HG03097 (cell line): ENCODE measurements at regions not wholly inside any gene's neighbourhood (a gene's known extent, or its start where the extent isn't known, plus 50 kb on each side); places are given as distances from the start of the nearest gene placed in this dataset.
"Not testable (repeated sequence)": the region's sequence is repeated elsewhere in the genome, so short reads cannot be mapped to it uniquely, and the experiment has no call there.

Source experiments
- ATAC-seq: cut with Tn5 transposase; IDR thresholded peaks from one replicate; pipeline ENCODE4 v1.9.1; 2021; ENCODE audit not compliant: unreplicated experiment, low FRiP score

GRCh38 chr9:41367301-41367700 lies 178.2 kb upstream of the ZNG1F start:
- not testable (repeated sequence) for ATAC-seq

- ATAC-seq, result not testable (repeated sequence)
Observed at GRCh38 chr9:41361790-41362189, 172.7 kb upstream of the ZNG1F start.

- not testable (repeated sequence) for ATAC-seq
Observed at GRCh38 chr9:41359116-41359515, 170.0 kb upstream of the ZNG1F start.

- ATAC-seq, result not testable (repeated sequence)
Observed at GRCh38 chr9:41358682-41359081, 169.6 kb upstream of the ZNG1F start.

- ATAC-seq, result not testable (repeated sequence)
Observed at GRCh38 chr9:41357918-41358404, 168.8 kb upstream of the ZNG1F start.

- not testable (repeated sequence) for ATAC-seq
Observed at GRCh38 chr9:41357350-41357748, 168.2 kb upstream of the ZNG1F start.

GRCh38 chr9:41356588-41357349 lies 167.7 kb upstream of the ZNG1F start:
- not testable (repeated sequence) for ATAC-seq

- not testable (repeated sequence) for ATAC-seq
Observed at GRCh38 chr9:41355712-41356450, 166.8 kb upstream of the ZNG1F start.

GRCh38 chr9:41354978-41355377 lies 165.9 kb upstream of the ZNG1F start:
- ATAC-seq, result not testable (repeated sequence)

GRCh38 chr9:41354060-41354934 lies 165.2 kb upstream of the ZNG1F start:
- ATAC-seq, result not testable (repeated sequence)

- not testable (repeated sequence) for ATAC-seq
Observed at GRCh38 chr9:41353026-41353425, 163.9 kb upstream of the ZNG1F start.

GRCh38 chr9:41352390-41352789 lies 163.3 kb upstream of the ZNG1F start:
- ATAC-seq, result not testable (repeated sequence)

GRCh38 chr9:41347893-41348292 lies 158.8 kb upstream of the ZNG1F start:
- not testable (repeated sequence) for ATAC-seq

GRCh38 chr9:41332562-41332961 lies 143.4 kb upstream of the ZNG1F start:
- not testable (repeated sequence) for ATAC-seq

- ATAC-seq, result not testable (repeated sequence)
Observed at GRCh38 chr9:41321277-41321676, 132.2 kb upstream of the ZNG1F start.

- not testable (repeated sequence) for ATAC-seq
Observed at GRCh38 chr9:41308953-41309352, 119.8 kb upstream of the ZNG1F start.

GRCh38 chr9:41285744-41286143 lies 96.6 kb upstream of the ZNG1F start:
- not testable (repeated sequence) for ATAC-seq

GRCh38 chr9:41280299-41281238 lies 91.5 kb upstream of the ZNG1F start:
- ATAC-seq, result not testable (repeated sequence)

- ATAC-seq, result not testable (repeated sequence)
Observed at GRCh38 chr9:41279437-41279836, 90.3 kb upstream of the ZNG1F start.
